Astrocyte of the cerebellum (primary cell): ENCODE measurements at regions not wholly inside any gene's neighbourhood (a gene's known extent, or its start where the extent isn't known, plus 50 kb on each side); places are given as distances from the start of the nearest gene placed in this dataset.

ENCODE experiments used
- DNase-seq: peaks from one replicate; pipeline ENCODE4 v3.0.0-alpha.2; 2011; ENCODE audit warnings: low read depth
- H3K4me3 ChIP-seq: 2 replicates; pipeline ENCODE4 v1.5.1; 2011; ENCODE audit warnings: mild to moderate bottlenecking, low read depth, low read length, moderate library complexity
- CTCF ChIP-seq: IDR thresholded peaks from 2 replicates; pipeline ENCODE4 v1.5.1; 2012; ENCODE audit warnings: low read length, low read depth, moderate library complexity, mild to moderate bottlenecking; ENCODE audit errors: missing control alignments
- in situ Hi-C: cut with HindIII; loops from 2 replicates; pipeline ENCODE4 v1.10.0; 2017; ENCODE audit warnings: low sequenced_read_pairs

DNA sequence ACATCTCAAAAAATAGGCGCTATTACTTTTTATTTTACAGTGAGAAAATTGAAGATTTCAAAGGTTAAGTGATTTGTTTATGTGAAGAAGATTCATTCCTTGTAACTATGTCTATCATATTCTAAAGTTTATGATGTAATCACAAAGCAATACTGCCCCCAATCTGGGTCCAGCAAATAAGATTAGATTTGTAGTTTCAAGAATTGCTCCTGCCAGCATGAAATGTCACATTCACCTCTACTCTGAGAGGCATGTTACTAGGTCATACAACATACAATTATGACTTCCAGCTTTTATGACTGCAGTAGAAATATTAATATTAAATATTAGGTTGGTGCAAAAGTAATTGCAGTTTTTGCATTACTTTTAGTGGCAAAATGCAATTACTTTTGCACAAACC lies 976.2 kb downstream of the FSTL5 start:
- in situ Hi-C loops: no loop called here
- no peak overlapping the region for H3K4me3 ChIP-seq
- TF ChIP-seq CTCF: no peak
- DNase-seq: no peak

DNA sequence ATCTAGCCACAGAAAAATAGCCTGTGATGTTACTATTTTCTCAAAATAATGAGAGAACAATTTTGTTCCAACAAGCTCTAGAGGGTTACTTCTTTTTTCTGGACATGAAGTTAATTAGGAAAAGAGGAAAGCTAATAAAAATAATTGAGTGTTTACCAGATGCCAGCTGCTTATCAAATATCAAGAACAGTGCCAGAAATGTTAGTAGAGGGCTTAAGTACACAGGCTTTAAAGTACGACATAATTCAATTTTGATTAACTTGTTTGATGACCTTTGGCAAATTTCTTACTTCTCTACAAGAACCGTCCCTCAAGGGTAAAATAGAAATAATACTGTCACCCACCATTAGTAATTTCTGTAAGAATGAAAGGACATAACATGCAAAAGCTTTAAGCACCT lies 977.0 kb downstream of the FSTL5 start:
- in situ Hi-C loops: no loop called here
- no peak for TF ChIP-seq CTCF

GRCh38 chr4:161186012-161186411 lies 977.8 kb downstream of the FSTL5 start:
- H3K4me3 ChIP-seq: no peak overlapping the region
- in situ Hi-C loops: no loop called here
- no peak for DNase-seq
- no peak for TF ChIP-seq CTCF

More for the DNA sequence above, 977.0 kb downstream of the FSTL5 start:
- no peak for DNase-seq
- H3K4me3 ChIP-seq: no peak overlapping the region

DNA sequence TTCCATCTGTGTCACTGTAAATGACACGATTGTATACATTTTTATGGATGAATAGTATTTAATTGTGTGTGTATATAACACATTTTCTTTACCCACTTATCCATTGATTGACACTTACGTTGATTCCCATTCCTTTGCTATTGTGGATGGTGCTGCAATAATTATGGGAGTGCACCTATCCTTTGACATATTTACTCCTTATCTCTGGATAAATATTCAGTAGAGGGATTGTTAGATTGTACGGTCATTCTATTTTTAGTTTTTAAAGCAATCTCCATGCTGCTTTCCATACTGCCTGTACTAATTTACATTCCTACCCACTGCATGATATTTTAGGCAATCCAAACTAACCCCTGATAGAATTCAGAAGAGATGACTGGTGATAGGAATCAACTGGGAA lies 980.1 kb downstream of the FSTL5 start:
- in situ Hi-C loops: loop anchor here (5.0 kb wide), 1 partner anchor 69 kb away; no protein-coding TSS in a partner anchor
- no peak for DNase-seq
- no peak for TF ChIP-seq CTCF
- no peak overlapping the region for H3K4me3 ChIP-seq

DNA sequence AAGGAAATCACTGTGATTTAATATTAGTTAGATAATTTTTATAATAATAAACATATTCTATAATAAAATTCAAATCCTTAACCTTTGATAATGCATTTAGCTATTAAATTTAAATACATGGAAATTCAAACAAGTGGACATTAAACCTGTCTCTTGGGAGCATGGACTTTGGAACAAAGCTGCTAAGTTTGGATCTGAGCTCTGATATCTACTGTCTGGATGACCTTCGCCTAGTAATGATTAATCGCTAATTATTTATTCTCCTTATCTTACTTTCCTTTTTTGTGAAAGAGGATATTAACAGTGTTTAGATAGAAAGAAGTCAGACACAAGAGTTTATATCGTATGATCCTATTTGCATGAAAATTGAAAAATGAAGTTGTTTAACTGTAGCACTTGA lies 980.9 kb downstream of the FSTL5 start:
- H3K4me3 ChIP-seq: no peak overlapping the region
- in situ Hi-C loops: loop anchor here (5.0 kb wide), 1 partner anchor 69 kb away; no protein-coding TSS in a partner anchor
- no peak for TF ChIP-seq CTCF
- no peak for DNase-seq

DNA sequence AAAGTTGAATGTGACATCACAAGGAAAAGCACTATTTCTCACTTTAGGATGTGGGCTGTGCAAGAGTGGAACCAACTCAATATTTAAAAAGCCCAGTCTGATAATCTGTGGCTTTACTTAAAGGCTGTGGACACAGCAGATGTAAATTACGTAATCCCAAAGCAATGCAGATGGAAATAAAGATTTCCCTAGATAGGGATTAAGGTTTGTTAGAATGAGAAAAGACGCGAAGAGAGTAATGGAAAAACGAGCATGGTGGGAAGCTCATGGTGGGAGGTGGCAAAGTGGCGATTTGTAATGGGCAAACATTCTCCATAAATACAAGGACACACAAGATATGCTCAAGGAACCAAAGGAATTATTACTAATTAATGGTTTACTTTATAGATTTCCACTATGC lies 985.5 kb downstream of the FSTL5 start:
- no peak for DNase-seq
- in situ Hi-C loops: no loop called here
- H3K4me3 ChIP-seq: no peak overlapping the region
- no peak for TF ChIP-seq CTCF

DNA sequence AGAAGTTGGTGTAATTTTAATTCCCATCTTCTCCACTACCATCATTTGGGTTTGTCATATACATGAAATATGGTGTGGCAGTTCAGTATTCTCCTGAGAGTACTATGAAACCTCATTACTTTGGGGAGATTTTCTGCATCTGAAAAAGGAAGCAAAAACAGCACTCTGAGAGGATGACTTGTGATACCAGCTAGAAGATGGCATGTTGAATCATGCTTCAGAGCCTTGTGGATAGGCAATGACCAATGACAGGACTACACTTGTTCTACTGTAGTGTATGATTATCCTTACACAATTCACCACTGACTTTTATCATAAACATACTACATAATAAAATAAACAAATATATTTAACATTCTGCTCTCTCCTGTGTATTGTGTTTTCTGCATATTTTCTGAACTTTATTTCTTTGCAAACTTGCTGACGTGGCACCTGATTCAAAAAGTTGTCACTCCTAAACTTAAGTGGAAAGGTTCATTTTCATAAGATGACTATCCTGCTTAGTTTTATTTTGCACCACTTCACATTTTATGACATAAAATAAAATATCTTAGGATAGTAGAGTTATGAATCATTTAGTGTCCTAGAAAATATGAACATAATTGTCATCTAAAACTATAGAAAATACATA lies 991.3 kb downstream of the FSTL5 start:
- no peak for DNase-seq
- H3K4me3 ChIP-seq: no peak overlapping the region
- in situ Hi-C loops: no loop called here
- TF ChIP-seq CTCF: no peak
